ENCODE measurements at regions not wholly inside any gene's neighbourhood (a gene's known extent, or its start where the extent isn't known, plus 50 kb on each side); places are given as distances from the start of the nearest gene placed in this dataset.

- TF ChIP-seq CTCF (conservative IDR thresholded peaks at IDR 0.05; ENCODE audit: low read depth, low read length) (no peak), EZH2 (IDR thresholded peaks at IDR 0.05; ENCODE audit: borderline replicate concordance, low read depth, low read length, poor library complexity, severe bottlenecking) (no peak)
These were observed 131.0 kb upstream of the KLF3 start for GRCh38 chr4:38532908-38533499.

All from A673 (cell line).